NT2/D1 (cell line): ENCODE measurements at regions not wholly inside any gene's neighbourhood (a gene's known extent, or its start where the extent isn't known, plus 50 kb on each side); places are given as distances from the start of the nearest gene placed in this dataset.
"Not testable (repeated sequence)": the region's sequence is repeated elsewhere in the genome, so short reads cannot be mapped to it uniquely, and the experiment has no call there.

ENCODE experiments used
- DNase-seq: peaks from one replicate; pipeline ENCODE4 v3.0.0-alpha.2; 2011; ENCODE audit warnings: low read depth, low spot score
- H3K27me3 ChIP-seq: 2 replicates; pipeline ENCODE4 v1.6.0; 2011; ENCODE audit warnings: mild to moderate bottlenecking; ENCODE audit not compliant: insufficient read length, insufficient read depth
- H3K36me3 ChIP-seq: 2 replicates; pipeline ENCODE4 v1.6.1; 2011; ENCODE audit warnings: mild to moderate bottlenecking, low read length, mixed read lengths; ENCODE audit not compliant: insufficient read depth, insufficient read length
- H3K4me1 ChIP-seq: 2 replicates; pipeline ENCODE4 v1.5.1; 2011; ENCODE audit not compliant: insufficient read depth, insufficient read length
- H3K4me3 ChIP-seq: 2 replicates; pipeline ENCODE4 v1.5.1; 2011; ENCODE audit warnings: low read depth; ENCODE audit not compliant: insufficient read length
- H3K9ac ChIP-seq: 2 replicates; pipeline ENCODE4 v1.6.0; 2011; ENCODE audit warnings: low read depth; ENCODE audit not compliant: insufficient read length
- H3K9me3 ChIP-seq: 2 replicates; pipeline ENCODE4 v1.5.1; 2011; ENCODE audit warnings: mild to moderate bottlenecking, low read length; ENCODE audit not compliant: insufficient read depth
- SUZ12 ChIP-seq: IDR thresholded peaks from 2 replicates; pipeline ENCODE4 v1.6.1; 2011; ENCODE audit not compliant: insufficient read length, insufficient read depth; ENCODE audit errors: extremely low read depth
- YY1 ChIP-seq: IDR thresholded peaks from 2 replicates; pipeline ENCODE4 v1.6.1; 2011; ENCODE audit not compliant: insufficient read length, insufficient read depth
- ZNF274 ChIP-seq: IDR thresholded peaks from 2 replicates; pipeline ENCODE4 v1.6.1; 2011; ENCODE audit warnings: mild to moderate bottlenecking, low read depth, low read length

GRCh38 chr2:65979446-65979845, 455.5 kb upstream of the MEIS1 start:
- H3K9me3 ChIP-seq, result no peaks in the 10 kb centered on the region
- H3K4me3 ChIP-seq, result no peak overlapping the region
- no peak for DNase-seq
- no peaks in the 10 kb centered on the region for H3K27me3 ChIP-seq
- no peaks in the 10 kb centered on the region for H3K4me1 ChIP-seq
- TF ChIP-seq SUZ12, result no peak
- no peak for TF ChIP-seq YY1
- no peak for TF ChIP-seq ZNF274
- no peaks in the 10 kb centered on the region for H3K36me3 ChIP-seq
- no peak overlapping the region for H3K9ac ChIP-seq

GRCh38 chr2:65974067-65974723, 460.7 kb upstream of the MEIS1 start:
- Histone ChIP-seq H3K36me3 (no peaks in the 10 kb centered on the region), H3K27me3 (no peaks in the 10 kb centered on the region), H3K4me1 (no peaks in the 10 kb centered on the region), H3K9me3 (0 out of 2 replicates have a peak, but pooled peaks cover 5% of the 10 kb centered on the region), H3K4me3 (no peak overlapping the region), H3K9ac (no peak overlapping the region)
- no peak for TF ChIP-seq SUZ12
- TF ChIP-seq ZNF274, result no peak
- no peak for TF ChIP-seq YY1
- no peak for DNase-seq

GRCh38 chr2:65969161-65969560, 465.8 kb upstream of the MEIS1 start:
- Histone ChIP-seq H3K27me3 (no peaks in the 10 kb centered on the region), H3K9me3 (peaks cover 8% of the 10 kb centered on the region; the same call in 1 of the 2 replicates), H3K4me1 (no peaks in the 10 kb centered on the region), H3K9ac (no peak overlapping the region), H3K36me3 (no peaks in the 10 kb centered on the region), H3K4me3 (no peak overlapping the region)
- TF ChIP-seq YY1 (no peak), SUZ12 (no peak), ZNF274 (no peak)
- no peak for DNase-seq

- peaks cover 26% of the 10 kb centered on the region for H3K27me3 ChIP-seq
- not testable (repeated sequence) for H3K4me1 ChIP-seq, H3K36me3 ChIP-seq, H3K9me3 ChIP-seq, H3K4me3 ChIP-seq, H3K9ac ChIP-seq, DNase-seq
These were observed 471.6 kb upstream of the MEIS1 start for GRCh38 chr2:65963303-65963702.

- no peaks in the 10 kb centered on the region for H3K36me3 ChIP-seq
- peaks cover 4% of the 10 kb centered on the region for H3K4me1 ChIP-seq
- no peak for DNase-seq
- no peak overlapping the region for H3K4me3 ChIP-seq
- no peak overlapping the region for H3K9ac ChIP-seq
- peaks cover 45% of the 10 kb centered on the region for H3K27me3 ChIP-seq
- H3K9me3 ChIP-seq, result no peaks in the 10 kb centered on the region
- TF ChIP-seq SUZ12, result no peak
- TF ChIP-seq YY1, result no peak
- TF ChIP-seq ZNF274, result no peak
These were observed 474.0 kb upstream of the MEIS1 start for GRCh38 chr2:65960953-65961352.

- TF ChIP-seq YY1 (no peak), ZNF274 (no peak), SUZ12 (no peak)
- peak; percentile 35 for DNase-seq
- H3K36me3 ChIP-seq, result no peaks in the 10 kb centered on the region
These were observed 477.0 kb upstream of the MEIS1 start for GRCh38 chr2:65957886-65958285.

GRCh38 chr2:65957454-65957853, 477.5 kb upstream of the MEIS1 start:
- TF ChIP-seq YY1 (no peak), SUZ12 (no peak), ZNF274 (no peak)
- H3K9ac ChIP-seq, result no peak overlapping the region
- peaks cover 4% of the 10 kb centered on the region for H3K4me1 ChIP-seq

More at GRCh38 chr2:65957886-65958285, 477.0 kb upstream of the MEIS1 start:
- H3K9me3 ChIP-seq, result no peaks in the 10 kb centered on the region
- peaks cover 76% of the 10 kb centered on the region for H3K27me3 ChIP-seq
- H3K4me3 ChIP-seq, result no peak overlapping the region
- H3K4me1 ChIP-seq, result peaks cover 4% of the 10 kb centered on the region
- no peak overlapping the region for H3K9ac ChIP-seq

GRCh38 chr2:65955259-65955658, 479.7 kb upstream of the MEIS1 start:
- no peaks in the 10 kb centered on the region for H3K36me3 ChIP-seq
- TF ChIP-seq ZNF274, result no peak
- no peak for TF ChIP-seq SUZ12
- no peak for TF ChIP-seq YY1
- no peak overlapping the region for H3K4me3 ChIP-seq
- H3K9me3 ChIP-seq, result no peaks in the 10 kb centered on the region
- DNase-seq, result no peak
- peaks cover 4% of the 10 kb centered on the region for H3K4me1 ChIP-seq
- H3K27me3 ChIP-seq, result peaks cover 74% of the 10 kb centered on the region
- no peak overlapping the region for H3K9ac ChIP-seq

More at GRCh38 chr2:65957454-65957853, 477.5 kb upstream of the MEIS1 start:
- no peak for DNase-seq
- Histone ChIP-seq H3K9me3 (no peaks in the 10 kb centered on the region), H3K27me3 (peaks cover 79% of the 10 kb centered on the region), H3K36me3 (no peaks in the 10 kb centered on the region), H3K4me3 (no peak overlapping the region)
